Right lobe of liver (tissue), 6 donors: ENCODE measurements at regions not wholly inside any gene's neighbourhood (a gene's known extent, or its start where the extent isn't known, plus 50 kb on each side); places are given as distances from the start of the nearest gene placed in this dataset.

Experiments used
- ATAC-seq, 4 donors: fragments of 200-7000 bp; cut with Tn5 transposase; one replicate each; pipeline ENCODE4 v1.9.1; 2020; ENCODE audit warnings: mild to moderate bottlenecking in 4 of 4, moderate library complexity in 4 of 4
- DNase-seq, 3 donors: peaks; one replicate each; pipeline ENCODE4 v3.0.0-alpha.2; 2020
- H3K27ac ChIP-seq, 3 donors: fragments of 200-600 bp; one replicate each; pipeline ENCODE4 v1.8.0; 2022
- H3K27me3 ChIP-seq, 2 donors: fragments of 200-600 bp; one replicate each; pipeline ENCODE4 v1.8.0; 2022
- H3K36me3 ChIP-seq, 4 donors: fragments of 200-600 bp; sonication (generic) in 1 of 4; one replicate each; pipeline versions ENCODE4 v1.5.1 to v1.8.0; 2017 to 2022; ENCODE audit warnings: control low read depth in 1 of 4
- H3K4me1 ChIP-seq, 4 donors: fragments of 200-600 bp; sonication (generic) in 1 of 4; one replicate each; pipeline versions ENCODE4 v1.5.1 to v1.8.0; 2017 to 2022; ENCODE audit warnings: control low read depth in 1 of 4
- H3K4me3 ChIP-seq, 3 donors: fragments of 200-600 bp; one replicate each; pipeline ENCODE4 v1.8.0; 2022
- H3K9me3 ChIP-seq, 4 donors: fragments of 200-600 bp; sonication (generic) in 1 of 4; one replicate each; pipeline versions ENCODE4 v1.5.1 to v1.8.0; 2017 to 2022; ENCODE audit warnings: control low read depth in 1 of 4
- CTCF ChIP-seq, 4 donors: fragments of 200-600 bp in 3 of 4; fragments of 450-650 bp in 1 of 4; IDR thresholded peaks; one replicate each; pipeline versions ENCODE4 v1.5.1 to v1.8.0; 2016 to 2022; ENCODE audit warnings: antibody characterized with exemption in 4 of 4, mild to moderate bottlenecking in 2 of 4
- POLR2A ChIP-seq: fragments of 450-650 bp; IDR thresholded peaks from one replicate; pipeline ENCODE4 v1.6.1; 2017; ENCODE audit warnings: antibody characterized with exemption, mild to moderate bottlenecking
- WGBS: methylation state at CpG from one replicate; pipeline ENCODE4 v1.1.6; 2018; ENCODE audit warnings: low coverage, low lambda C conversion rate; ENCODE audit not compliant: insufficient coverage; ENCODE audit errors: missing lambda C conversion rate; 5-methylcytosine and 5-hydroxymethylcytosine counted together
- intact Hi-C, 2 donors: fragments of 100-400 bp; cut with DNase I; formaldehyde crosslinking; loops; one replicate each; pipeline versions ENCODE4 v1.11.2 to v1.14.1; 2022
- donor health status: DM: no; HTN: yes; CAD: no.
- donor health status: DM: no; HTN: no; CAD: no.
- donor health status: DM: no; HTN: no; CAD: no.
- donor health status: DM: no; HTN: yes; CAD: no.
- donor health status: DM: no; HTN: yes; CAD: no.

GRCh38 chr3:22450786-22451400 is 699.9 kb upstream of the ZNF385D start:
- no peak for DNase-seq
- intact Hi-C loops: no loop called here
- no peak for TF ChIP-seq POLR2A
- no peak for TF ChIP-seq CTCF (IDR thresholded peaks at IDR 0.05)

GRCh38 chr3:22451501-22451900 is 700.5 kb upstream of the ZNF385D start:
- 37% methylated on average over 2 of the region's 2 CpGs for WGBS
- no peaks in the 10 kb centered on the region for H3K36me3 ChIP-seq
- no peak overlapping the region for H3K27ac ChIP-seq
- ATAC-seq: no peak
- no peak for DNase-seq
- no peak for TF ChIP-seq POLR2A
- TF ChIP-seq CTCF (IDR thresholded peaks at IDR 0.05): no peak
- H3K27me3 ChIP-seq: no peaks in the 10 kb centered on the region
- no peaks in the 10 kb centered on the region for H3K9me3 ChIP-seq
- no peak overlapping the region for H3K4me3 ChIP-seq
- intact Hi-C loops: no loop called here
- H3K4me1 ChIP-seq: no peaks in the 10 kb centered on the region

More at GRCh38 chr3:22450786-22451400, 699.9 kb upstream of the ZNF385D start:
- Histone ChIP-seq H3K27ac (no peak overlapping the region), H3K4me3 (no peak overlapping the region), H3K9me3 (no peaks in the 10 kb centered on the region), H3K4me1 (no peaks in the 10 kb centered on the region), H3K36me3 (no peaks in the 10 kb centered on the region), H3K27me3 (no peaks in the 10 kb centered on the region)
- no peak for ATAC-seq
- WGBS: 56% methylated on average over 5 of the region's 5 CpGs

GRCh38 chr3:22453906-22454535 is 703.0 kb upstream of the ZNF385D start:
- DNase-seq (no peak), ATAC-seq (no peak)
- Histone ChIP-seq H3K9me3 (no peaks in the 10 kb centered on the region), H3K27ac (no peak overlapping the region), H3K36me3 (no peaks in the 10 kb centered on the region), H3K27me3 (no peaks in the 10 kb centered on the region), H3K4me1 (no peaks in the 10 kb centered on the region), H3K4me3 (no peak overlapping the region)
- TF ChIP-seq POLR2A: no peak
- TF ChIP-seq CTCF (IDR thresholded peaks at IDR 0.05): no peak
- intact Hi-C loops: no loop called here
- 53% methylated on average over 1 of the region's 1 CpG for WGBS

- no peak overlapping the region for H3K4me3 ChIP-seq
- no peaks in the 10 kb centered on the region for H3K9me3 ChIP-seq
- no peak overlapping the region for H3K27ac ChIP-seq
- no peaks in the 10 kb centered on the region for H3K27me3 ChIP-seq
- H3K4me1 ChIP-seq: no peaks in the 10 kb centered on the region
- TF ChIP-seq CTCF (IDR thresholded peaks at IDR 0.05): no peak
- no peak for TF ChIP-seq POLR2A
- WGBS: 53% methylated on average over 4 of the region's 4 CpGs
- no peaks in the 10 kb centered on the region for H3K36me3 ChIP-seq
- ATAC-seq (no peak), DNase-seq (no peak)
- intact Hi-C loops: no loop called here
These were observed 719.0 kb upstream of the ZNF385D start for GRCh38 chr3:22469995-22470394.
